ENCODE measurements at regions not wholly inside any gene's neighbourhood (a gene's known extent, or its start where the extent isn't known, plus 50 kb on each side); places are given as distances from the start of the nearest gene placed in this dataset.

DNA sequence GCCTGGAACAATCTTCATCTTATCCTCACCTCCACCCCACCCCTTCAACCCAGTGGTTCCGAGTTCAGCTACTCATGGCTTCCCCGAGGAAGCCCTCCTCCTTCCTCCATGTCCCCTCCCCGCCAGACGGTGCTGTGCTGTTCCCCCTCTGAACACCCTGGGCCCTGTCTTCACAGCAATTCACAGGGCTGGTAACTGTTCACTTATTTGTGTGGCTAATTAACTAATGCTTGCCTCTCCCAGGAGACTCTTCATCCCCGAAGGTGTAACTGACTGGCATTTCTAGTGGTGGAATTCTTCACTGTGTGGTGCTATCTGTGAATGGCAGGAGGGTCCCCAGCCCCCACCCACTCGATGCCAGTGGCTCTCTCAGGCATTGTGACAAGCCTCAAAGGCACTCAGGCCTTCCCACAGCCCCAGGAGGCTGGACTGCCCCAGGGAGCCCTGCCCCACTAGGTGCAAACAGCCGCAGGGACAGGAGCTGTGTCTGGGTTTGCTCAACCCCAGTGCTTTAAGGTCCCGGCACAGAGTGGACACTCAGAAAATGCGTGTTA, 133.7 kb upstream of the ID2 start:
- TF ChIP-seq CTCF (conservative IDR thresholded peaks at IDR 0.05; ENCODE audit: low read depth, low read length), result no peak
- no peak overlapping the region for H3K4me3 ChIP-seq (ENCODE audit: low read depth, low read length)
- DNase-seq (ENCODE audit: low read depth), result no peak

GRCh38 chr2:8548619-8549150, 133.2 kb upstream of the ID2 start:
- no peak for TF ChIP-seq CTCF (conservative IDR thresholded peaks at IDR 0.05; ENCODE audit: low read depth, low read length)
- DNase-seq (ENCODE audit: low read depth), result no peak
- no peak overlapping the region for H3K4me3 ChIP-seq (ENCODE audit: low read depth, low read length)

- no peak for TF ChIP-seq CTCF (conservative IDR thresholded peaks at IDR 0.05; ENCODE audit: low read depth, low read length)
- no peak overlapping the region for H3K4me3 ChIP-seq (ENCODE audit: low read depth, low read length)
- DNase-seq (ENCODE audit: low read depth), result no peak
Observed at GRCh38 chr2:8549273-8549922, 132.5 kb upstream of the ID2 start.

GRCh38 chr2:8549942-8550341, 131.9 kb upstream of the ID2 start:
- DNase-seq (ENCODE audit: low read depth), result no peak
- H3K4me3 ChIP-seq (ENCODE audit: low read depth, low read length), result no peak overlapping the region
- no peak for TF ChIP-seq CTCF (conservative IDR thresholded peaks at IDR 0.05; ENCODE audit: low read depth, low read length)

GRCh38 chr2:8550481-8550880, 131.4 kb upstream of the ID2 start:
- no peak for TF ChIP-seq CTCF (conservative IDR thresholded peaks at IDR 0.05; ENCODE audit: low read depth, low read length)
- no peak for DNase-seq (ENCODE audit: low read depth)
- no peak overlapping the region for H3K4me3 ChIP-seq (ENCODE audit: low read depth, low read length)

DNA sequence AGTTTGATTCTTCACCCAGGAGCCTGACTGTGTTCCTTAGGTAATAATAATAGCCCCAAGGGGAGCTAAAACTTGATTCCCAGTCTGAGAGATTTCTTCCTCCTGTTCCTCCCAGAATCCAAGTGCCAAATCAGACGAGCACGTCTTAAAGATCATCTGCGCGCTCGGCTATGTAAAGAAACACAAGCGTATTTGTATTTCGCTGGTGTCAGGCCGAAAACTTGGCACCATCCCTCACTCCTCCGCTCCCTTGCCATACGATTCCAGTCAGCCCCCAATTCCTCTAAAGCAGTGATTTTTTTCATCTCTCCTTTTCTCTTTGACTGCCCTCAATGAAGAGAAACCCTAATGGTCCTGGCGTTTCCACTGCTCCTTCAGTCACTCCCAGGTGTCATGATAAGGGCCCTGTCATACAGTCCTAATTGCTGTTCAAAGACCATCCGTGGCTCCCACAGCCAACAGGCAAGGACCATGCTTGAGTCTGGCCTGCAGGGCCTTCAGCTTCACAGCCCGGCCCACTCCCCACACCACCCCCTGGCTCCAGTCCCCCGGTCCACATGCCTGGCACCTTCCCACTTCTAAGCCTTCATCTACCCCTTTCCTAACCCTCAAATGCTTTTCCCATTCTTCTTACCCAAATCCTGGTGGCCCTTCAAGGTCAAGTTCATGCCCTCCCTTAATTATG, 130.8 kb upstream of the ID2 start:
- TF ChIP-seq CTCF (conservative IDR thresholded peaks at IDR 0.05; ENCODE audit: low read depth, low read length), result no peak
- DNase-seq (ENCODE audit: low read depth), result no peak
- no peak overlapping the region for H3K4me3 ChIP-seq (ENCODE audit: low read depth, low read length)

Measured in epithelial cell of proximal tubule (primary cell).